GM21423 (cell line): ENCODE measurements at regions not wholly inside any gene's neighbourhood (a gene's known extent, or its start where the extent isn't known, plus 50 kb on each side); places are given as distances from the start of the nearest gene placed in this dataset.
"Not testable (repeated sequence)": the region's sequence is repeated elsewhere in the genome, so short reads cannot be mapped to it uniquely, and the experiment has no call there.

Experiments used
- ATAC-seq: cut with Tn5 transposase; IDR thresholded peaks from one replicate; pipeline ENCODE4 v1.9.1; 2021; ENCODE audit warnings: mild to moderate bottlenecking, moderate library complexity; ENCODE audit not compliant: unreplicated experiment

- no peak for ATAC-seq
Measured at GRCh38 chr18:30245766-30246455, 796.6 kb downstream of the DSC3 start.

GRCh38 chr18:30234755-30235154 lies 807.8 kb downstream of the DSC3 start:
- ATAC-seq: no peak

GRCh38 chr18:30211112-30211511 lies 831.4 kb downstream of the DSC3 start:
- ATAC-seq: no peak

- ATAC-seq: no peak
Measured at GRCh38 chr18:30208546-30208945, 834.0 kb downstream of the DSC3 start.

- ATAC-seq: no peak
Measured at GRCh38 chr18:30192216-30192615, 850.3 kb downstream of the DSC3 start.

- ATAC-seq: no peak
Measured at GRCh38 chr18:30186245-30186644, 856.3 kb downstream of the DSC3 start.

GRCh38 chr18:30177056-30177455 lies 865.5 kb downstream of the DSC3 start:
- no peak for ATAC-seq

- ATAC-seq: no peak
Measured at GRCh38 chr18:30175621-30176225, 866.8 kb downstream of the DSC3 start.

- no peak for ATAC-seq
Measured at GRCh38 chr18:30175061-30175574, 867.4 kb downstream of the DSC3 start.

- no peak for ATAC-seq
Measured at GRCh38 chr18:30163573-30163972, 879.0 kb downstream of the DSC3 start.

- no peak for ATAC-seq
Measured at GRCh38 chr18:30160124-30160523, 882.4 kb downstream of the DSC3 start.

- ATAC-seq: no peak
Measured at GRCh38 chr18:30150586-30151250, 891.8 kb downstream of the DSC3 start.

GRCh38 chr18:30149585-30149984 lies 893.0 kb downstream of the DSC3 start:
- ATAC-seq: no peak

GRCh38 chr18:30142870-30143269 lies 899.7 kb downstream of the DSC3 start:
- no peak for ATAC-seq

- no peak for ATAC-seq
Measured at GRCh38 chr18:30142248-30142647, 900.3 kb downstream of the DSC3 start.

GRCh38 chr18:30141506-30141905 lies 901.0 kb downstream of the DSC3 start:
- ATAC-seq: not testable (repeated sequence)

GRCh38 chr18:30139631-30140287 lies 902.8 kb downstream of the DSC3 start:
- no peak for ATAC-seq

GRCh38 chr18:30135938-30136337 lies 906.6 kb downstream of the DSC3 start:
- ATAC-seq: no peak

GRCh38 chr18:30134020-30134419 lies 908.5 kb downstream of the DSC3 start:
- no peak for ATAC-seq

- ATAC-seq: no peak
Measured at GRCh38 chr18:30132959-30133358, 909.6 kb downstream of the DSC3 start.

- no peak for ATAC-seq
Measured at GRCh38 chr18:30121397-30121796, 921.1 kb downstream of the DSC3 start.
